GM21390 (cell line): ENCODE measurements at regions not wholly inside any gene's neighbourhood (a gene's known extent, or its start where the extent isn't known, plus 50 kb on each side); places are given as distances from the start of the nearest gene placed in this dataset.

Source experiments
- ATAC-seq: cut with Tn5 transposase; IDR thresholded peaks from one replicate; pipeline ENCODE4 v1.9.1; 2021; ENCODE audit not compliant: unreplicated experiment

- ATAC-seq = no peak
These were observed 455.2 kb downstream of the AJAP1 start for GRCh38 chr1:5109633-5110032.

GRCh38 chr1:5108740-5109139 lies 454.3 kb downstream of the AJAP1 start:
- ATAC-seq = no peak

- no peak for ATAC-seq
These were observed 451.3 kb downstream of the AJAP1 start for GRCh38 chr1:5105744-5106143.

GRCh38 chr1:5099558-5099957 lies 445.1 kb downstream of the AJAP1 start:
- no peak for ATAC-seq

GRCh38 chr1:5098981-5099385 lies 444.6 kb downstream of the AJAP1 start:
- ATAC-seq = no peak

- no peak for ATAC-seq
These were observed 438.6 kb downstream of the AJAP1 start for GRCh38 chr1:5093042-5093441.

GRCh38 chr1:5084676-5085075 lies 430.3 kb downstream of the AJAP1 start:
- ATAC-seq = no peak

GRCh38 chr1:5067246-5067645 lies 412.8 kb downstream of the AJAP1 start:
- no peak for ATAC-seq

GRCh38 chr1:5053744-5054143 lies 399.3 kb downstream of the AJAP1 start:
- ATAC-seq = no peak

GRCh38 chr1:5029136-5029535 lies 374.7 kb downstream of the AJAP1 start:
- no peak for ATAC-seq

GRCh38 chr1:5012249-5012648 lies 357.8 kb downstream of the AJAP1 start:
- ATAC-seq = no peak

GRCh38 chr1:5010656-5011055 lies 356.2 kb downstream of the AJAP1 start:
- ATAC-seq = no peak

- ATAC-seq = no peak
These were observed 355.8 kb downstream of the AJAP1 start for GRCh38 chr1:5010236-5010635.

- ATAC-seq = no peak
These were observed 355.1 kb downstream of the AJAP1 start for GRCh38 chr1:5009376-5010065.

GRCh38 chr1:5005171-5005570 lies 350.8 kb downstream of the AJAP1 start:
- no peak for ATAC-seq

- no peak for ATAC-seq
These were observed 348.3 kb downstream of the AJAP1 start for GRCh38 chr1:5002676-5003075.

- ATAC-seq = no peak
These were observed 347.1 kb downstream of the AJAP1 start for GRCh38 chr1:5001466-5001865.

- ATAC-seq = no peak
These were observed 331.9 kb downstream of the AJAP1 start for GRCh38 chr1:4986306-4986705.

- no peak for ATAC-seq
These were observed 330.4 kb downstream of the AJAP1 start for GRCh38 chr1:4984841-4985240.

GRCh38 chr1:4980211-4980610 lies 325.8 kb downstream of the AJAP1 start:
- no peak for ATAC-seq

GRCh38 chr1:4978660-4979390 lies 324.4 kb downstream of the AJAP1 start:
- ATAC-seq = no peak

GRCh38 chr1:4977701-4978100 lies 323.3 kb downstream of the AJAP1 start:
- ATAC-seq = no peak
